ENCODE measurements at regions not wholly inside any gene's neighbourhood (a gene's known extent, or its start where the extent isn't known, plus 50 kb on each side); places are given as distances from the start of the nearest gene placed in this dataset.
"Not testable (repeated sequence)": the region's sequence is repeated elsewhere in the genome, so short reads cannot be mapped to it uniquely, and the experiment has no call there.

DNA sequence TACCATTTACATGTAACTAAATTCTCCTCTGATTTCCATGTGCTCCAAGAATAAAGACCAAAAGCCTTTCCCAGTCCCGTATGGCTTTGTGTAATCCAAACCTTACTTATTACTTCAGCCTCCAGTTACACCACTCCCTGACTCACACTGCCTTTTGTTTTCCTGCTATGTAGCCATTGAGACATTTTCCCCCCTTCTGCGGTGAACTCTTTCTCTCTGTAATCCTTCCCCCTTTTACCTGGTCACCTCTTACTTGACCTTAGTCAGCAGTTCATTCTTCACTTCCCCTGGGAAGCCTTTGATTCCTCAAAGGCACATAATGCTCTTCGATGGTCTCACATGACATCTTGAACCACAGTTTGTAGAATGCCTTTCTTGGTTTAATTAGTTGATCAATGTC lies 256.0 kb upstream of the FANCL start:
- intact Hi-C loops (cut with micrococcal nuclease) = no loop called here

DNA sequence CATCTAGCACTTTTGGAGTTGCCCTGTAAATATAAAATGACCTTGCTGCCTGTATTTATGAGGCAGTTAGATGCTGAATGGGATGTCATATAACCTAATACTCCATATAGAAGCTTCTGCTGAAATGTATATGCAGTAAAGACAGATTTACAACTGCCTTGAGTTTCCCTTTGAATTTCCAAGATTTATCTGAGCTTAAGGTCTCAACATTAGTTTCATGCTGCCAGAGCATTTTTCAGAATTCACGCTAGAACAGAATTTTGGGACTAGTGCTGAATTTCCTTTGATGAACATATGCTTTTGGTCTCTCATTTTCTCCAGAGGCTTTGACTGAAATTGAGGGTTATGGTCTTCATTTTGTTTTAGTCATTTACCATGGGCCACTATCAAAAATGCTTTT lies 254.7 kb upstream of the FANCL start:
- intact Hi-C loops (cut with micrococcal nuclease) = no loop called here

DNA sequence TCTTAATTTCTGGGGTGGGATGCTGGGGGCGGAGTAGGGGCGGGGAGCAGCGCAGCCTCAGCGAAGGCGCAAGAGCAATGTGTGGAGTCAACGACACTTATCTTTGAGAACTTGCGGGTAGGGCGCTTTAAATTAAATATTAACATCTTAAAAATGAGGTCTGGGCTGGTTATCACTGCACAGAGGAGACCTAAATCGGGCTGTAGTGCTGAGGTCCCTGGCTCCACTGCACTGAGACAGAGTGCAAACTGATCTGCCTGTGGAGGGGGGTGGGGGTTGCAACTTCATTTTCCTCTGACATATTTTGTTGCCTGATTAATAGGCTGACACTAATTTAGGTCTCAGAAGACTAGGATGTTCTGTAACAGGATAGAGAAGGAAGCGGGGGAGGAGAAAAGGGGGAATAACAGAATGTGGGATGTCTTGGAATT lies 253.0 kb upstream of the FANCL start:
- intact Hi-C loops (cut with micrococcal nuclease) = no loop called here

DNA sequence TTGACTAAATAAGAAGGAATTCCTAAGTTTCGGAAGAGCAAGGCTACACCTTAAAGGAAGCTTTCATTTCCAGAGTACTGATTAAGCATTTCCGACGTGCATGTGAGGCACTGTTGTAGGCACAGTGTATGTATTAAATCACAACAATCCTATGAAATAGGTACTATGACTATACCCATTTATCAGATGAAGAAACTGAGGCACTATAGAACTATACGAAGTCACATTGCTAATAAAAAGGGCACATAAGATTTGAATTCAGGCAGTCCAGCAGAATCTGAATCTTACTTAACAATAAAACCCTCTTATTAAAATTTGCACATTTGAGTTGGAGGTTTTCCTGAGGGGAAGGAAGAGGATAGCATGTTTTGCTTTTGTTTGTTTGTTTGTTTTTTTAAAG lies 243.5 kb upstream of the FANCL start:
- intact Hi-C loops (cut with micrococcal nuclease) = no loop called here

DNA sequence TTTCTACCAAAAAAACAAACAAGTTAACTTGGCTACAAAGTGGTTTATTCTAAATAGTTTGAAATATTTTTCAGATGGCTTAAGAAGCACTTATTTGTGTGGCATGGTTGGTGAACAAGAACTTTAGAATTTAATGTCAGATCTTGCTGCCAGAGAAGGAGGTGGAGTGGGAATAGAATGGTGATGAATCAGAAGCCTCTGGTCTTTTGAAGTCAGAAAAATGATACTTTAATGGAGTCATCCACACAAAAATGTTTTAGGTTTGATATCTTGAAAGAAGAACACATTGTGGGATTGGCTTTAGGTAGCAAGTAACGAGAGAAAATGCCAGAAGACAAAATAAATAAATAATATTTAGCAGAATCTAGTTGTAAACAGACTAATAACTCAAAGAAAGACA lies 243.1 kb upstream of the FANCL start:
- intact Hi-C loops (cut with micrococcal nuclease) = no loop called here

DNA sequence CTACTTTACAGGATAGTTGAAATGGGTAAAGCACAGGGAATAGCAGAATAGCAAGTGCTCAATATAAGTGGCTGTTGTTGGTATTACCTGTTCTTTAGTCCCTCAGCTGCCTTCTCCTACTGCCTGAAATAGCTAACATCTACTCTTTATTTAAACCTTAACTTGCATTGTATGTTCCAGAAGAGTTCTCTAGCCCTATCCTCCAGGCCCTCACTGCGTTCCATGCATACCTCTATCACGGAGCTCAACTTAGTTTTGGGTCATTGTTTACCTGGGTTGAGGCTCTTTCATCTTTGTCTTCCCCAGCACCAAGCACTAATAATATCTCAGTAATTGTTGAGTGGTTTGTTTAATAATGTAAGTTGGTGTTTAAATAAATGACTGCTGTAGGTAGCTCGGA lies 242.2 kb upstream of the FANCL start:
- intact Hi-C loops (cut with micrococcal nuclease) = no loop called here

DNA sequence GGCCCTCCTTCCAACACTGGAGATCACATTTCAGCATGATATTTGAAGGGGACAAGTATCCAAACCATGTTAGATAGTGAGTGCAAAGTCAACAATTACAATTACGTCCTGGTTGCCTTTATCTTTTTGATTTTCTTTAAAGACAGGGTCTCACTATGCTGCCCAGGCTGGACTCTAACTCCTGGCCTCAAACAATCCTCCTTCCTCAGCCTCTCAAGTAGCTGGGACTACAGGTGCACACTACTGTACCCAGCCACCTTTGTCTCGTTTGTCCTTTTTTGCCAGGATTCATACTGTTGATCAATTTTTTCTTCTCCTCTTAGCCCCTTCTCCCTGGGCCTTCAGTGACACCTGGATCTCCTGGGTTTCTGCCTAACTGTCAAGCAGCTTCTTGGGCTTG lies 240.5 kb upstream of the FANCL start:
- intact Hi-C loops (cut with micrococcal nuclease) = no loop called here

DNA sequence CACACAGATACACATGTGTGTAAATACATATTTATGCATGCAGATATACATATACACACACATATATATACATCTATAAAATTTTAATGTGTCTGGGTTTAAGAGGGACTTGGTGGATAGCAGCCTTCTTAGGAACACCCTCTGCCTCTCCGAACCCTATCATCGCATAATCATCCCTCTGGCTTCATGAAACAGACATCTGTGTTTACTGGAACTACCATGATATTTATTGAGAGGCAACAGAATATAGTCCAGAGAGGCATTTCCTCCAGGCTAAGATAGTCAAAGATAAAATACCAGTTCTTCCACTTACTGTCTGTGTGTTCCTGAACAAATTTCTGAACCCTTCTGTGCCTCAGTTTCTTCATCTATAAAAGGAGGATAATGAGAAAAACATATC lies 239.0 kb upstream of the FANCL start:
- intact Hi-C loops (cut with micrococcal nuclease) = no loop called here

DNA sequence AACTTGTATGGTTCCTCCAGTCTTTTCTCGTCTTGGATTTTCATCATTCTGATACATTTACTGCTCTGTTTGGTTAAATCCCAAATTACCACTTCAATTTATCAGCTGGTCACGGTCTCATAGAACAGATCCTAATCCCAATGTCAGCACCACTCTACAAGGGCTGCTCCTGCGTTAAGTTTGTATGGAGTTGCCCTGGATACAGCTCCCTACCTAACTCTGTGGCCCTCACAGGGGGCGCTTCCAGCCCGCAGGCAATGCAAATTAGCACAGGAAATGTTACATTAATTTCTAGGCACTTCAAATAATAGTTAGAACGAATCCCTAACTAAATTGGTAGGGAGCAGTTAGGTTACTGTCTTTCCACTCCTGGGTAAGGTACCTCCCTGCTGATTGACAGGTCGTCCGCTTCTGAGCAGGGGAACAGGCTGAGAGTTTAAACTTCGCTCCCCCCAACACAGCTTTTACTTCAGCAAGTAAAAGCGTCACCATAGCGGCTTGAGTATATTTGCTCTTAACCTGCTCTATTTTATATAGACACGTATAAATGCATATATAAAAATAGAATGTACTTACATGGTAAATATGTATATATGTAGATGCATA lies 238.5 kb upstream of the FANCL start:
- intact Hi-C loops (cut with micrococcal nuclease) = no loop called here

DNA sequence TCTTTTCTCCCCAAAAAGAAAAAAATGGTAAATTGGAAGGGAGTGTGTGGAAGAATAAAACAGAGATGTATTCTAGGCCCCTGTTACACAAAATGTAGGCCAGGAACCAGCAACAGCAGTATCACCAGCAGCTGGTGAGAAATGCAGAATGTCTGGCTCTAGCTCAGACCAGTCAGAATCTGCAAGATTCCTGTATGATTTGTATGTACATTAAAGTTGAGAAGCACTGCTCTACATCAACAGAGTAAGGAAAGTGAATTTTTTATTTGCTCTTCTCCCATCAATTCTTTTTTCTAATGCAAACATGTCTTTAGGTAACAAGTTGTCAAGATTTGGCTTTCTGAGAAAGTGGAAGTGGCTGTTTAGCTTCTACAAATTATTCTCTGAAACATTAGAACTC lies 235.4 kb upstream of the FANCL start:
- intact Hi-C loops (cut with micrococcal nuclease) = no loop called here

DNA sequence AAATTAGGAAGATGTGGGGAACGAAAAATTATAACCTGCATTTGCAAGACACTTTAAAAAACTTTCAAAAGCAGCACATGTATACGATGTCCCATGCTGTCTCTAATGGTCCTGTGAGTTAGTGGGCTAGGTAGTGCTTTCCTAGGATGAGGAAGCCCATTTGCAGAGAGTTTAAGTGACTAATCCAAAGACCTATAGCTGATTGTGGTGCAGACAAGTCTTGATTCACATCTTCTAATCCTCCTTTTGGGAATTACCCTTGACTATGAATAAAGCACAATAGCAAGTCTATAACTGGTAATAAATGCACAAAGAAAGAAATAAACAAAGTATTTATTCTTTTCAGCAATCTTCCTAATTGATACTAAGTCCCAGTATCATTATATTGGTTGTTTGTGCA lies 234.6 kb upstream of the FANCL start:
- intact Hi-C loops (cut with micrococcal nuclease) = no loop called here

DNA sequence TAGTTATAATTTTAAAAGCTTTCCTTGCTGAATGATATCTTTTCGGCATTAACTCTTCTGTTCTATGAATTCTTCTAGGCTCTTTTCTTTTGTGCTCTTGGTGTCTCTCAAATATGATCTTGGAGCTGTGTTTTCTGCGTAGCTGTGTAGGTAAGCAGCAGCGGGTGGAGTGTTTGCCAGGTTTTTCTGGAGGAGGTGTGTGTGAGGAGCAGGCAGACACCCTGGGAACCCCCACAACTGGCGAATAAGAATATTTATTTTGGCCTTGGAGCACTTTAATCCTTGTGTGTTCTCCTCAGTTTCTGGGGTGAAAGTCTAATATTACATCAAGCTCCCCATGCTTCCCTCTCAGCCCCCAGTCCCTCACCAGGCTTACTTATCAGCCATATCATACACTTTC lies 232.0 kb upstream of the FANCL start:
- intact Hi-C loops (cut with micrococcal nuclease) = no loop called here

DNA sequence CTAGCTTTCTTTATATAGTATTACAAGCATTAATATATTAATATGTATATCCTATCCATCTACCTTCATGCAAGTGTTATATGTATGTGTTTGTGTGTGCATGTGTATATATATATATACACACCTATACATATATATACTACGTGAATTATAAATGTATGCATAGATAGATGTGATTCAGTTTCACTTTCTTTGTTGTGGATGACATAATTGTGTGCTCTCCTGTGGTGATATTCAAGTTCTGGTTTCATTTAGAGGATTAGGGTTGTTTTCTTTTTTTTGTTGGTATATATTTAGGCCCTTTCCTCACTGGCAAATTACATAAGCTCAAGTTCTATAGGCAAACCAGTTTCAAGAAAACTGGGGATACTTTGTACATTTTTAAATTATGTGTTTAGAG lies 225.7 kb upstream of the FANCL start:
- intact Hi-C loops (cut with micrococcal nuclease) = no loop called here

DNA sequence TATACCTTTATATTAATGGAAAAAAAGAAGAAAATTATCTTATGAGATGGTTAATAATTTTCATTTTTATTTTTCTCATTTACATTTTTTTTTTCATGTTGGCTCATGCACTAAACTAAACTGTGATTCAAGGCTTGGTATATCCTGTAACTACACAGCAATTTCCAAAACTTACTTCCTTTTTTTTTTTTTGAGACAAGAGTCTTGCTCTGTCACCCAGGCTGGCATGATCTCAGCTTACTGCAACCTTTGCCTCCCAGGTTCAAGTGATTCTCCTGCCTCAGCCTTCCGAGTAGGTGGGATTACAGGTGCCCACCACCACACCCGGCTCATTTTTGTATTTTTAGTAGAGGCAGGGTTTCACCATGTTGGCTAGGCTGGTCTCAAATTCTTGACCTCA lies 224.9 kb upstream of the FANCL start:
- intact Hi-C loops (cut with micrococcal nuclease) = not testable (repeated sequence)

DNA sequence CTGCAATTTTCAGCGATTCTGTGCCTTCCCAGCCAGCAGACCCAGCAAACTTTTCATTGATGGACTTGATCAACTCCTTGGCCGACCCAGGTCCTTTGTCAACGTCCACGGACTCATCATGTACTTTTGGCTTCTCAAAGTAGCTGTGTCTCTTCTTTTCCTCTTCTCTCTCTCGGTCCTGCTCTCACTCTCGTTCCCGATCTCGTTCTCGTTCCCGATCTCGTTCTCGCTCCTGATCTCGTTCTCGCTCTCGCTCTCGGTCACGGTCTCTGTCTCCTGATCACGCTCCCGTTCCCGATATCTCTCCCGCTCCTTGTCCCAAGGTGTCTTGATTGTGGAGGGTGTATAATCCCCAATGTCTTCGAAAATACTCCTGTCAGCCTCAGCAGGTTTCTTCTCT lies 219.5 kb upstream of the FANCL start:
- intact Hi-C loops (cut with micrococcal nuclease) = no loop called here

DNA sequence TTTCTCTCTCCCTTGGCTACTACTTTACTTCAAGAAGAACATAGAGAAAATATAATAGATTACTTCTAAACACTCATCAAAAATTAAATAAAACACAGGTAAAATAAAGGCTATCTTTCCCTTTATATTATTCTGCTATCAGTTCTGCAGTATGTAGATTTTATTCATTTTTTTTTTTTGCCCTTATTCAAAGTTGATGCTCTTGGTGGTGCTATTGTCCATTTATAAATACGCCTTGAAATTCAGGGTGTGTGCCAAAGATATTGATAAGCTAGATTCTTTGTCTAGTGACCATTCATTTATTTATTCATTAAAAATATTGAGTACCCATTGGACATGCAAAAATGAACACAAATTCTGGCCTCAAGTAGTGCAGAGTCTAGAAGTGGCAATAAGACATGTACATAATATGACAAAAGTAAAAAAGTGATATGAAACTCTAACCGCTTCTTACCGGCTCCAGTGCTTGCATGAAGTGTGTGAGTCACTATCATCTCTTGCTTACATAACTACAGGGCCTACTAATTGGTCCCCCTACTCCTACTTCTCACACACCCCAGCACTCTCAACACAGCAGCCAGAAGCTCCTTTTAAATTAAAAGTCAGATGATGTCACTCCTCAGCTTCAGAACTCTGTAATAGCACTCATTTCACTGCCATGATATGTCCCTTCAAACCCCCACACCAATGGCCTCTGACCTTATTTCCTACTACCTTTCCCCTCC lies 208.3 kb upstream of the FANCL start:
- intact Hi-C loops (cut with micrococcal nuclease) = no loop called here

DNA sequence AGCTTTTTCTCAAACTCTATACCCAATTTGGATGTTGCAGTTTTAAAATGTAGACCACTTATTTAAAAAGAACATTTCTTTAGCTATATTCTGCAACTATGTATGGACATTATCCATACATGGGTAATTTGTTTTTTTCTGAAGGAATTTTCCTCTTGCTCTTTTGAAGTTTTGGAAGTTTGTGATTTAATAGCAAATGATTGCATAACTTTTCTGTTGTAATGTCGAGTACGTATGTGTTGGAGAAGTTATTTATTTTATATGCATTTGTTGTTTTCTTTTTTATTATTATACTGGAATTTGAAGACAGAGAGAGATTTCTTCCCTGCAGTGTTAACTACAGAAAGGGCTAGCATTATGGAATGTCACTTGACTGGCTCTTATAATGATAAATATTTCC lies 207.7 kb upstream of the FANCL start:
- intact Hi-C loops (cut with micrococcal nuclease) = loop anchor here (1.0 kb wide), 1 partner anchor 690 kb away; no protein-coding TSS in a partner anchor

DNA sequence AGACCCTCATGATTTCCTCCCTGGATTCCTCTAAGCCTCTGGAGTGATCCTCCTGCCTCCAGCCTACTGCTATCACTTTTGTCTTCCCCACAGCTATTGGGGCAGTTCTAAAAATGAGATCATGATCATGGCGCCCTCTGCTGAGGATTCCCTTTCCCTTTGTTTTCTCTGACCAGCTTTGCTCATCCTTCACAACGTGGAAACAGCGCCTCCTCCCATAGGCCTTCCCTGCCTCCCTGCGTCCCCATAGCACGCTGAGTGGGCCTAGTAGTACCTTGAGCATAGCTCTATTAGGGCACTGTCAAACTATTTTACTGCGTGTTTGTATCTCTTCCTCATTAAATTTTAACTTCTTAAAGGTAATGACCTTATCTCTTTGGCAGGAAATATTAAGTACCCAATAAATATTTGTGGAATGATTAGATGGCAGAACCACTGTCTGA lies 207.0 kb upstream of the FANCL start:
- intact Hi-C loops (cut with micrococcal nuclease) = loop anchor here (1.0 kb wide), 1 partner anchor 689 kb away; no protein-coding TSS in a partner anchor

DNA sequence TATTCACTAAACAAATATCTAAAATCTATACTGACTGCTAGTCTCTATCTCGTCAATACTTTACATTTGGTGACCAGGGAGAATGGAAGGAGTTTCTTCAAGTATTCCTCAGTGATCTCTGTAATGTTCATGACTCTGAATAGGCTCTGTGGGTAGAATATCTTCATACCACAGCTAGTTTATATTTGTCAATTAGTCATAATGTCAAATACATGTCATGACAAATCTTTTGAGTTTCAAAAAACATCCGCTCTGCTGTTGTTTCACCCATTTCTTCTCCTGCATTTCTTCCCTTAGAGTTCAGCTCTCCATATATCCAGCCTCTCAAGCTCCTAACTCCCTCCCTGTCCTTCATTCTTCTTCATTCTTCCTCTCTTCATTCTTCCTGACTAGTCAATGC lies 206.5 kb upstream of the FANCL start:
- intact Hi-C loops (cut with micrococcal nuclease) = no loop called here

DNA sequence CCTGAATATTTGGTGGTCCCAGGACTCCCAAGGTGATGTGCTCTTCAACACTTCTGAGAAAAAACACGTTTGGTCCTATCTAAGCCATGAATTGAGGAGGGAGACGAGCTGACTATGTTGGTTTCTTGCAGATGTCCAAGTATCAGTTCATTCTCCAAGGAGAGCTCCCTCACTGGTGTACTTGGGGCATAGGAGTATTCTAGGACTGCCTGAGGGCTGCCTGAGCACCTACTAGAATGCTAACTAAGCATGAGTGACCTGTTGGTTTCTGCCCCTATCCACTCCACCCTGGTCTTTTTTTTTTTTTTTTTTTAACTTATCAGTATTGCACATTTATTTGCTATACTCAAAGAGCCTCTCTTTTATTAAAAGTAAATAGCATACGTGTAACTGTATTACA lies 200.5 kb upstream of the FANCL start:
- intact Hi-C loops (cut with micrococcal nuclease) = no loop called here

DNA sequence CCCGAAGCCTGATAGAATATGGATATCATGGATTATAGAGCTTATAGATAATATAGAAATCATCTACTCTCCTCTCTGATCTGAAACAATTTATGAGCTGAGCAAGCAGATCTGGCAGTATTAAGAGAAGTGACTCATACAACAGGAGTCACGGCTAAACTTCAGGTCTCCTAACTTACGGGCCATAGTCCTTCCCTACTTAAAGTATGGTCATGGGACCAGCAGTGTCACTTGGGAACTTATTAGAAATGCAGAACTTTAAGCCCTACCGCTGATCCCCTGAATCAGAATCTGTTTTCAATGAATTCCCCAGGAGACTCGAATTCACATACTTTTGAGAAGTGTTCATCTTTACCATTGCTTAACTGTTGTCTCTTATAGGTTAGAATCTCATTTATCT lies 195.7 kb upstream of the FANCL start:
- intact Hi-C loops (cut with micrococcal nuclease) = no loop called here

DNA sequence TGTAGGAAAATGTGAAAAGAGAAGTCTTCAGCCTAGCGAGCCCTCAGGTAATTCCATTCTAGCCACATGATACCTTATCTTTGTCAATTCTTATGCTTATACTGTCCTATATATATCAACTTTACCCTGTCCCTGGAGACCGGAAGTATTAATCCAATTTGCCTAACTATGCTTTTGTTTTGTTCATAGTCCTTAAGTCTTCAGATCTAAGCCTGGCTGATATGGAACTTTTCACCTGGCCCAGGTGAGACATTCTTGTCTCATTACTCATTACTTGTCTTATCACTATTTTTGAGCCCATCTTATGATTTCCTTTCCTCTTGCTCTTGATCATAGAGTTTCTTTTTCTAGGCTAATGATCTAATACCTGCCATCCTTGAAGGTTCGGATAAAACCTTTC lies 194.1 kb upstream of the FANCL start:
- intact Hi-C loops (cut with micrococcal nuclease) = no loop called here

DNA sequence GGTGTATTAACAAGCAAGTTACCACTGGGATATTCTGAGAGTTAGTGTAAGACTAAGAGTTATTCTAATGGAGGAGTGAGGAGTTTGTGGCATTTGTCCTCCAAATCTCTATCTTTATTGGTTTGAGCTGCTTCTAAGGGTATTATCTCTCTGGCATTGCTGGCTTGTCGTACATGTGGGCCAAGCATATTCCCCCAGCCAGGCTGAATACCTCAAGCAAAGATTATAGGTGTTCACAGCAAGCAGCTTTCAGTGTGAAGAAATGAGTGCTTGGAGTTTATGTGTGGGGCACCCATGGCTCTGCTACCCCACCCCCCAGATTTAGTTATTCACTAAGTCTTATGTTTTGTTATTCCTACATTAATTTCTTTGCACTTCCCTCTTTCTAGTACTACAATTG lies 193.6 kb upstream of the FANCL start:
- intact Hi-C loops (cut with micrococcal nuclease) = no loop called here
